ENCODE measurements at regions not wholly inside any gene's neighbourhood (a gene's known extent, or its start where the extent isn't known, plus 50 kb on each side); places are given as distances from the start of the nearest gene placed in this dataset.
A peak's percentile ranks its signal among the peaks of the same experiment; 100 is the strongest.

- no peak overlapping the region for H3K4me2 ChIP-seq (ENCODE audit: low read length)
- Mint-ChIP-seq H3K27ac (ENCODE audit: unreplicated experiment) (no peak overlapping the region), H3K4me3 (ENCODE audit: unreplicated experiment) (no peak overlapping the region), H3K36me3 (ENCODE audit: low read depth, unreplicated experiment) (no peaks in the 10 kb centered on the region), H3K4me1 (ENCODE audit: low read depth, unreplicated experiment) (peaks cover 11% of the 10 kb centered on the region), H3K27me3 (ENCODE audit: low read depth, unreplicated experiment) (peaks cover 4% of the 10 kb centered on the region), H3K9me3 (ENCODE audit: unreplicated experiment) (peaks cover 2% of the 10 kb centered on the region)
- no peaks in the 10 kb centered on the region for H3K36me3 ChIP-seq (ENCODE audit: insufficient read depth, low read length)
- TF ChIP-seq EZH2 (IDR thresholded peaks at IDR 0.05; ENCODE audit: insufficient read depth, low read length), result no peak
- TF ChIP-seq, protein P1, sequence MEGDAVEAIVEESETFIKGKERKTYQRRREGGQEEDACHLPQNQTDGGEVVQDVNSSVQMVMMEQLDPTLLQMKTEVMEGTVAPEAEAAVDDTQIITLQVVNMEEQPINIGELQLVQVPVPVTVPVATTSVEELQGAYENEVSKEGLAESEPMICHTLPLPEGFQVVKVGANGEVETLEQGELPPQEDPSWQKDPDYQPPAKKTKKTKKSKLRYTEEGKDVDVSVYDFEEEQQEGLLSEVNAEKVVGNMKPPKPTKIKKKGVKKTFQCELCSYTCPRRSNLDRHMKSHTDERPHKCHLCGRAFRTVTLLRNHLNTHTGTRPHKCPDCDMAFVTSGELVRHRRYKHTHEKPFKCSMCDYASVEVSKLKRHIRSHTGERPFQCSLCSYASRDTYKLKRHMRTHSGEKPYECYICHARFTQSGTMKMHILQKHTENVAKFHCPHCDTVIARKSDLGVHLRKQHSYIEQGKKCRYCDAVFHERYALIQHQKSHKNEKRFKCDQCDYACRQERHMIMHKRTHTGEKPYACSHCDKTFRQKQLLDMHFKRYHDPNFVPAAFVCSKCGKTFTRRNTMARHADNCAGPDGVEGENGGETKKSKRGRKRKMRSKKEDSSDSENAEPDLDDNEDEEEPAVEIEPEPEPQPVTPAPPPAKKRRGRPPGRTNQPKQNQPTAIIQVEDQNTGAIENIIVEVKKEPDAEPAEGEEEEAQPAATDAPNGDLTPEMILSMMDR (IDR thresholded peaks at IDR 0.05; ENCODE audit: insufficient read depth, low read depth, low read length), result no peak
- no peak overlapping the region for H3K27ac ChIP-seq (ENCODE audit: low read depth, low read length)
- DNase-seq (ENCODE audit: low read depth) (peak; percentile 41), FAIRE-seq (no peak)
- H3K4me3 ChIP-seq (ENCODE audit: insufficient read depth, low read depth, low read length), result no peak overlapping the region
- no peaks in the 10 kb centered on the region for H3K79me2 ChIP-seq (ENCODE audit: insufficient read depth, low read length)
- no peak overlapping the region for H2AFZ ChIP-seq (ENCODE audit: low read depth, low read length)
- no peaks in the 10 kb centered on the region for H3K4me1 ChIP-seq (ENCODE audit: insufficient read depth, low read length)
- H3K9ac ChIP-seq (ENCODE audit: low read length), result no peak overlapping the region
- no peaks in the 10 kb centered on the region for H3K27me3 ChIP-seq (ENCODE audit: insufficient read depth, low read length)
- no peaks in the 10 kb centered on the region for H3K9me3 ChIP-seq (ENCODE audit: insufficient read depth, low read depth, low read length)
- H4K20me1 ChIP-seq (ENCODE audit: insufficient read depth, low read length), result no peaks in the 10 kb centered on the region
Measured at GRCh38 chr13:94947965-94948371, 235.6 kb upstream of the SOX21 start.

- Histone ChIP-seq H3K27me3 (ENCODE audit: insufficient read depth, low read length) (no peaks in the 10 kb centered on the region), H3K79me2 (ENCODE audit: insufficient read depth, low read length) (no peaks in the 10 kb centered on the region), H3K4me1 (ENCODE audit: insufficient read depth, low read length) (no peaks in the 10 kb centered on the region), H3K27ac (ENCODE audit: low read depth, low read length) (no peak overlapping the region), H2AFZ (ENCODE audit: low read depth, low read length) (no peak overlapping the region), H3K36me3 (ENCODE audit: insufficient read depth, low read length) (no peaks in the 10 kb centered on the region), H3K4me2 (ENCODE audit: low read length) (no peak overlapping the region), H3K9ac (ENCODE audit: low read length) (no peak overlapping the region), H3K4me3 (ENCODE audit: insufficient read depth, low read depth, low read length) (no peak overlapping the region), H4K20me1 (ENCODE audit: insufficient read depth, low read length) (no peaks in the 10 kb centered on the region), H3K9me3 (ENCODE audit: insufficient read depth, low read depth, low read length) (no peaks in the 10 kb centered on the region)
- DNase-seq (ENCODE audit: low read depth), result no peak
- no peak overlapping the region for H3K27ac Mint-ChIP-seq (ENCODE audit: unreplicated experiment)
- H3K4me1 Mint-ChIP-seq (ENCODE audit: low read depth, unreplicated experiment), result peaks cover 11% of the 10 kb centered on the region
- peaks cover 2% of the 10 kb centered on the region for H3K9me3 Mint-ChIP-seq (ENCODE audit: unreplicated experiment)
- TF ChIP-seq, protein P1 (IDR thresholded peaks at IDR 0.05; ENCODE audit: insufficient read depth, low read depth, low read length), result no peak
- no peak for TF ChIP-seq EZH2 (IDR thresholded peaks at IDR 0.05; ENCODE audit: insufficient read depth, low read length)
- no peaks in the 10 kb centered on the region for H3K36me3 Mint-ChIP-seq (ENCODE audit: low read depth, unreplicated experiment)
- FAIRE-seq, result no peak
- no peak overlapping the region for H3K4me3 Mint-ChIP-seq (ENCODE audit: unreplicated experiment)
- H3K27me3 Mint-ChIP-seq (ENCODE audit: low read depth, unreplicated experiment), result peaks cover 4% of the 10 kb centered on the region
Measured at GRCh38 chr13:94947392-94947791, 235.0 kb upstream of the SOX21 start.

GRCh38 chr13:94946039-94946438 lies 233.7 kb upstream of the SOX21 start:
- no peaks in the 10 kb centered on the region for H3K27me3 Mint-ChIP-seq (ENCODE audit: low read depth, unreplicated experiment)
- H3K4me3 Mint-ChIP-seq (ENCODE audit: unreplicated experiment), result peak overlapping the region; percentile 50
- H3K36me3 ChIP-seq (ENCODE audit: insufficient read depth, low read length), result no peaks in the 10 kb centered on the region
- TF ChIP-seq, protein P1 (IDR thresholded peaks at IDR 0.05; ENCODE audit: insufficient read depth, low read depth, low read length), result no peak
- TF ChIP-seq EZH2 (IDR thresholded peaks at IDR 0.05; ENCODE audit: insufficient read depth, low read length), result no peak
- H3K9me3 ChIP-seq (ENCODE audit: insufficient read depth, low read depth, low read length), result no peaks in the 10 kb centered on the region
- no peaks in the 10 kb centered on the region for H3K36me3 Mint-ChIP-seq (ENCODE audit: low read depth, unreplicated experiment)
- no peak overlapping the region for H3K4me3 ChIP-seq (ENCODE audit: insufficient read depth, low read depth, low read length)
- peaks cover 11% of the 10 kb centered on the region for H3K4me1 Mint-ChIP-seq (ENCODE audit: low read depth, unreplicated experiment)
- no peaks in the 10 kb centered on the region for H3K27me3 ChIP-seq (ENCODE audit: insufficient read depth, low read length)
- FAIRE-seq (no peak), DNase-seq (ENCODE audit: low read depth) (no peak)
- H3K79me2 ChIP-seq (ENCODE audit: insufficient read depth, low read length), result no peaks in the 10 kb centered on the region
- H3K27ac Mint-ChIP-seq (ENCODE audit: unreplicated experiment), result no peak overlapping the region
- H2AFZ ChIP-seq (ENCODE audit: low read depth, low read length), result no peak overlapping the region
- H3K4me1 ChIP-seq (ENCODE audit: insufficient read depth, low read length), result no peaks in the 10 kb centered on the region
- no peaks in the 10 kb centered on the region for H4K20me1 ChIP-seq (ENCODE audit: insufficient read depth, low read length)
- no peak overlapping the region for H3K4me2 ChIP-seq (ENCODE audit: low read length)
- no peak overlapping the region for H3K9ac ChIP-seq (ENCODE audit: low read length)
- H3K9me3 Mint-ChIP-seq (ENCODE audit: unreplicated experiment), result peaks cover 2% of the 10 kb centered on the region
- no peak overlapping the region for H3K27ac ChIP-seq (ENCODE audit: low read depth, low read length)
